K562 (cell line): ENCODE measurements at regions not wholly inside any gene's neighbourhood (a gene's known extent, or its start where the extent isn't known, plus 50 kb on each side); places are given as distances from the start of the nearest gene placed in this dataset.

Experiments
- BRCA1 ChIP-seq, 2 experiments: fragments of 450-650 bp in 1 of 2; sonication (generic) in 1 of 2; formaldehyde crosslinking in 1 of 2; IDR thresholded peaks; 2 replicates each; pipeline versions ENCODE4 v1.5.0 to v1.6.1; 2017 to 2020; ENCODE audit warnings: mild to moderate bottlenecking in 1 of 2, missing genetic modification reagents in 1 of 2
- CHAMP1 ChIP-seq: fragments of 450-650 bp; IDR thresholded peaks from 2 replicates; pipeline ENCODE4 v1.6.1; 2016; ENCODE audit warnings: mild to moderate bottlenecking
- CTCF ChIP-seq, 3 experiments: IDR thresholded peaks in 2 of 3; conservative IDR thresholded peaks in 1 of 3; 2 replicates each; pipeline ENCODE4 v1.5.1; 2011 to 2012; ENCODE audit warnings: low read length in 3 of 3, mild to moderate bottlenecking in 3 of 3, control low read depth in 2 of 3, improper control_type of control experiment in 1 of 3, inconsistent platforms in 1 of 3, low read depth in 1 of 3, mixed read lengths in 1 of 3, moderate library complexity in 1 of 3; ENCODE audit not compliant: insufficient read depth in 2 of 3
- GABPA ChIP-seq: fragments of 200-800 bp; sonication (Bioruptor generic); conservative IDR thresholded peaks from 2 replicates; pipeline ENCODE4 v1.6.1; 2016; ENCODE audit warnings: low read depth, missing genetic modification characterization, missing compliant biosample characterization
- NR2F6 ChIP-seq: fragments of 450-650 bp; formaldehyde crosslinking; IDR thresholded peaks from 2 replicates; pipeline ENCODE4 v1.4.0; 2020; ENCODE audit warnings: mild to moderate bottlenecking
- POLR2AphosphoS5 ChIP-seq: IDR thresholded peaks from 2 replicates; pipeline ENCODE4 v1.6.1; 2011; ENCODE audit warnings: mild to moderate bottlenecking, low read depth, low read length, moderate library complexity; ENCODE audit not compliant: control insufficient read depth, insufficient read depth
- RAD51 ChIP-seq: fragments of 450-650 bp; IDR thresholded peaks from 2 replicates; pipeline ENCODE4 v1.7.1; 2016; ENCODE audit warnings: low read depth, mild to moderate bottlenecking, borderline replicate concordance
- UBTF ChIP-seq, 2 experiments: IDR thresholded peaks; 2 replicates each; pipeline ENCODE4 v1.6.1; 2012; ENCODE audit warnings: improper control_type of control experiment in 2 of 2, low read depth in 2 of 2, low read length in 2 of 2, borderline replicate concordance in 1 of 2
- VEZF1 ChIP-seq: fragments of 200-800 bp; sonication (Bioruptor generic); IDR thresholded peaks from 2 replicates; pipeline ENCODE4 v1.6.1; 2017; ENCODE audit warnings: missing genetic modification characterization, missing compliant biosample characterization
- ZBTB1 ChIP-seq: sonication (generic); formaldehyde crosslinking; IDR thresholded peaks from 2 replicates; pipeline ENCODE4 v1.8.1; 2023; ENCODE audit warnings: missing genetic modification reagents, low read depth, mild to moderate bottlenecking, borderline replicate concordance
- ZBTB11 ChIP-seq, 3 experiments: fragments of 200-800 bp in 1 of 3; fragments of 250-450 bp in 1 of 3; fragments of 450-650 bp in 1 of 3; sonication (Bioruptor Pico) in 1 of 3; sonication (Bioruptor generic) in 1 of 3; formaldehyde crosslinking in 1 of 3; IDR thresholded peaks; 2 replicates each; pipeline versions ENCODE4 v1.6.1 to v1.8.0; 2016 to 2022; ENCODE audit warnings: mild to moderate bottlenecking in 2 of 3, missing genetic modification characterization in 2 of 3, missing compliant biosample characterization in 1 of 3, moderate library complexity in 1 of 3
- ZFP1 ChIP-seq: fragments of 450-650 bp; formaldehyde crosslinking; IDR thresholded peaks from 2 replicates; pipeline ENCODE4 v1.4.0; 2020; ENCODE audit warnings: mild to moderate bottlenecking, mixed read lengths
- ZNF780A ChIP-seq: fragments of 250-450 bp; sonication (Bioruptor Pico); IDR thresholded peaks from 2 replicates; pipeline ENCODE4 v1.5.0; 2021; ENCODE audit warnings: mild to moderate bottlenecking

GRCh38 chr16:16908077-16908476 lies 529.1 kb downstream of the NPIPA7 start:
- TF ChIP-seq ZBTB1, result no peak
- no peak for TF ChIP-seq ZBTB11 (CRISPR knock-in tag; IDR thresholded peaks at IDR 0.05)
- TF ChIP-seq ZFP1, result no peak
- TF ChIP-seq RAD51, result no peak
- TF ChIP-seq VEZF1, result no peak
- no peak for TF ChIP-seq UBTF (IDR thresholded peaks at IDR 0.05; ENCODE audit: borderline replicate concordance in 1 of 2, low read depth in 2 of 2, low read length in 2 of 2)
- no peak for TF ChIP-seq BRCA1 (IDR thresholded peaks at IDR 0.05)
- TF ChIP-seq BRCA1 (CRISPR knock-in tag; IDR thresholded peaks at IDR 0.05), result no peak
- TF ChIP-seq NR2F6, result no peak
- TF ChIP-seq GABPA, result no peak
- TF ChIP-seq CTCF (IDR thresholded peaks at IDR 0.05 in 2 of 3, conservative IDR thresholded peaks at IDR 0.05 in 1 of 3; ENCODE audit: insufficient read depth in 2 of 3, low read depth in 1 of 3, low read length in 3 of 3), result no peak
- no peak for TF ChIP-seq POLR2AphosphoS5
- no peak for TF ChIP-seq ZNF780A
- no peak for TF ChIP-seq CHAMP1
